Neuronal stem cell (in vitro differentiated cells): ENCODE measurements at regions not wholly inside any gene's neighbourhood (a gene's known extent, or its start where the extent isn't known, plus 50 kb on each side); places are given as distances from the start of the nearest gene placed in this dataset.
A peak's percentile ranks its signal among the peaks of the same experiment; 100 is the strongest.

ENCODE experiments used
- DNase-seq: peaks from one replicate; pipeline ENCODE4 v3.0.0-alpha.2; 2013; ENCODE audit warnings: low spot score
- H2AFZ ChIP-seq: one replicate; pipeline ENCODE4 v1.6.1; 2013; ENCODE audit warnings: mild to moderate bottlenecking, low read length, inconsistent platforms
- H2AK5ac ChIP-seq: 2 replicates; pipeline ENCODE4 v1.6.1; 2013; ENCODE audit warnings: low read depth, mild to moderate bottlenecking, inconsistent platforms, low read length, moderate library complexity, mixed read lengths
- H2BK120ac ChIP-seq: 2 replicates; pipeline ENCODE4 v1.6.1; 2013; ENCODE audit warnings: low read depth, mild to moderate bottlenecking, inconsistent platforms, low read length, moderate library complexity, mixed read lengths
- H2BK12ac ChIP-seq: one replicate; pipeline ENCODE4 v1.6.1; 2013; ENCODE audit warnings: low read length, inconsistent platforms
- H2BK15ac ChIP-seq: 2 replicates; pipeline ENCODE4 v1.6.1; 2013; ENCODE audit warnings: mild to moderate bottlenecking, low read length, inconsistent platforms, mixed read lengths
- H2BK5ac ChIP-seq: one replicate; pipeline ENCODE4 v1.6.1; 2013; ENCODE audit warnings: inconsistent platforms, mild to moderate bottlenecking, low read length, moderate library complexity
- H3K14ac ChIP-seq: one replicate; pipeline ENCODE4 v1.6.1; 2013; ENCODE audit warnings: low read length, inconsistent platforms
- H3K18ac ChIP-seq: 2 replicates; pipeline ENCODE4 v1.6.1; 2013; ENCODE audit warnings: low read length, inconsistent platforms
- H3K23ac ChIP-seq: 2 replicates; pipeline ENCODE4 v1.6.1; 2013; ENCODE audit warnings: low read depth, mild to moderate bottlenecking, mixed read lengths, low read length, inconsistent platforms; ENCODE audit not compliant: poor library complexity
- H3K27ac ChIP-seq: replicated peaks from 3 replicates; pipeline ENCODE4 v1.5.1; 2013; ENCODE audit warnings: low read length, inconsistent platforms
- H3K27me3 ChIP-seq, 3 experiments: 2 replicates each; pipeline ENCODE4 v1.6.1; 2013; ENCODE audit warnings: low read length in 3 of 3, mild to moderate bottlenecking in 2 of 3, inconsistent platforms in 1 of 3, low read depth in 1 of 3, mixed read lengths in 1 of 3, moderate library complexity in 1 of 3; ENCODE audit not compliant: control insufficient read depth in 3 of 3, insufficient read depth in 3 of 3
- H3K36me3 ChIP-seq, 2 donors: replicated peaks in 1 of 2; 2 replicates each; pipeline ENCODE4 v1.6.1; 2013; ENCODE audit warnings: low read length in 2 of 2; ENCODE audit not compliant: control insufficient read depth in 2 of 2, insufficient read depth in 2 of 2
- H3K4ac ChIP-seq: 2 replicates; pipeline ENCODE4 v1.6.1; 2013; ENCODE audit warnings: inconsistent platforms, mild to moderate bottlenecking, low read length, moderate library complexity
- H3K4me1 ChIP-seq, 2 donors: 1 replicate in 1 of 2; 2 replicates in 1 of 2; pipeline ENCODE4 v1.6.1; 2013; ENCODE audit warnings: low read length in 2 of 2, low read depth in 1 of 2; ENCODE audit not compliant: control insufficient read depth in 2 of 2, insufficient read depth in 1 of 2
- H3K4me2 ChIP-seq: one replicate; pipeline ENCODE4 v1.6.1; 2013; ENCODE audit warnings: mild to moderate bottlenecking, low read length, inconsistent platforms; ENCODE audit not compliant: insufficient read depth, poor library complexity, severe bottlenecking
- H3K4me3 ChIP-seq, 2 donors: 2 replicates each; pipeline ENCODE4 v1.5.1; 2013; ENCODE audit warnings: low read length in 2 of 2, mild to moderate bottlenecking in 2 of 2, inconsistent platforms in 1 of 2, moderate library complexity in 1 of 2
- H3K79me1 ChIP-seq: one replicate; pipeline ENCODE4 v1.6.1; 2013; ENCODE audit warnings: low read depth, mild to moderate bottlenecking, inconsistent platforms, low read length, moderate library complexity
- H3K9ac ChIP-seq: one replicate; pipeline ENCODE4 v1.6.1; 2013; ENCODE audit warnings: mild to moderate bottlenecking, low read depth, low read length, inconsistent platforms; ENCODE audit not compliant: poor library complexity
- H3K9me3 ChIP-seq, 2 donors: replicated peaks in 1 of 2; 2 replicates each; pipeline versions ENCODE3 to v1.6.1; 2013; ENCODE audit warnings: low read length in 2 of 2, mild to moderate bottlenecking in 2 of 2, inconsistent platforms in 1 of 2, low read depth in 1 of 2, mixed read lengths in 1 of 2, moderate library complexity in 1 of 2; ENCODE audit not compliant: control insufficient read depth in 2 of 2, insufficient read depth in 1 of 2
- H4K8ac ChIP-seq: one replicate; pipeline ENCODE4 v1.6.1; 2013; ENCODE audit warnings: low read depth, mild to moderate bottlenecking, inconsistent platforms, low read length, moderate library complexity
- H4K91ac ChIP-seq: one replicate; pipeline ENCODE4 v1.6.1; 2013; ENCODE audit warnings: low read length, low read depth, mild to moderate bottlenecking, inconsistent platforms; ENCODE audit not compliant: poor library complexity
- WGBS, 2 donors: extraction: QIAGEN DNeasy Blood & Tissue Kit; methylation state at CpG; one replicate each; pipeline ENCODE4 v1.1.7; 2013; ENCODE audit warnings: missing lambda C conversion rate in 2 of 2, mixed read lengths in 1 of 2; ENCODE audit not compliant: insufficient read length in 2 of 2, insufficient replicate concordance in 1 of 2; ENCODE audit errors: extremely low coverage in 2 of 2; 5-methylcytosine and 5-hydroxymethylcytosine counted together

GRCh38 chr4:105058177-105058812 is 88.4 kb upstream of the TET2 start:
- Histone ChIP-seq H4K91ac (no peak overlapping the region), H2BK15ac (no peak overlapping the region), H3K9me3 (no peaks in the 10 kb centered on the region), H3K27me3 (no peaks in the 10 kb centered on the region), H3K4me1 (peaks cover 0 to 5% of the 10 kb centered on the region in 2 donors), H2BK5ac (no peak overlapping the region), H3K27ac (no peak overlapping the region), H3K79me1 (no peaks in the 10 kb centered on the region), H3K36me3 (no peaks in the 10 kb centered on the region), H3K4me2 (no peak overlapping the region), H3K9ac (no peak overlapping the region), H3K4ac (no peak overlapping the region), H3K18ac (no peak overlapping the region), H4K8ac (no peak overlapping the region), H3K14ac (no peak overlapping the region), H2AK5ac (no peak overlapping the region), H2BK120ac (no peak overlapping the region), H2AFZ (no peak overlapping the region), H3K23ac (no peak overlapping the region), H3K4me3 (no peak overlapping the region), H2BK12ac (no peak overlapping the region)
- DNase-seq: no peak
- no CpG with 5 or more reads among the region's 3 CpGs for WGBS, 2 donors

- Histone ChIP-seq H3K23ac (no peak overlapping the region), H2AK5ac (no peak overlapping the region), H3K4ac (no peak overlapping the region), H3K79me1 (no peaks in the 10 kb centered on the region), H2BK15ac (no peak overlapping the region), H2BK5ac (no peak overlapping the region), H3K27me3 (no peaks in the 10 kb centered on the region), H4K91ac (no peak overlapping the region), H2BK12ac (no peak overlapping the region), H3K18ac (no peak overlapping the region), H3K27ac (no peak overlapping the region), H3K9me3 (no peaks in the 10 kb centered on the region), H3K4me1 (peaks cover 0 to 5% of the 10 kb centered on the region in 2 donors), H3K14ac (no peak overlapping the region), H3K9ac (no peak overlapping the region), H2AFZ (no peak overlapping the region), H3K4me2 (no peak overlapping the region), H3K4me3 (no peak overlapping the region), H4K8ac (no peak overlapping the region), H2BK120ac (no peak overlapping the region), H3K36me3 (no peaks in the 10 kb centered on the region)
- DNase-seq: no peak
Measured at GRCh38 chr4:105059337-105059736, 87.3 kb upstream of the TET2 start.

- no peak overlapping the region for H4K8ac ChIP-seq
- H3K4me1 ChIP-seq: peaks cover 0 to 5% of the 10 kb centered on the region in 2 donors
- no peaks in the 10 kb centered on the region for H3K36me3 ChIP-seq
- no peaks in the 10 kb centered on the region for H3K9me3 ChIP-seq
- no peak overlapping the region for H2BK15ac ChIP-seq
- H3K18ac ChIP-seq: no peak overlapping the region
- H3K23ac ChIP-seq: no peak overlapping the region
- no peak for DNase-seq
- H2AK5ac ChIP-seq: no peak overlapping the region
- H3K27ac ChIP-seq: no peak overlapping the region
- H3K4ac ChIP-seq: no peak overlapping the region
- no peak overlapping the region for H3K14ac ChIP-seq
- WGBS, 2 donors: no CpG with 5 or more reads among the region's 1 CpG
- H2AFZ ChIP-seq: no peak overlapping the region
- no peak overlapping the region for H2BK12ac ChIP-seq
- no peak overlapping the region for H3K4me3 ChIP-seq
- H3K79me1 ChIP-seq: no peaks in the 10 kb centered on the region
- no peaks in the 10 kb centered on the region for H3K27me3 ChIP-seq
- no peak overlapping the region for H4K91ac ChIP-seq
- H2BK5ac ChIP-seq: no peak overlapping the region
- no peak overlapping the region for H2BK120ac ChIP-seq
- H3K4me2 ChIP-seq: no peak overlapping the region
- H3K9ac ChIP-seq: no peak overlapping the region
Measured at GRCh38 chr4:105060628-105061027, 86.0 kb upstream of the TET2 start.

GRCh38 chr4:105061136-105061696 is 85.5 kb upstream of the TET2 start:
- Histone ChIP-seq H3K4me1 (peaks cover 0 to 5% of the 10 kb centered on the region in 2 donors), H3K9me3 (no peaks in the 10 kb centered on the region), H2BK15ac (no peak overlapping the region), H3K9ac (no peak overlapping the region), H3K36me3 (no peaks in the 10 kb centered on the region), H2AK5ac (no peak overlapping the region), H3K27ac (peak overlapping the region; percentile 39), H3K4me3 (no peak overlapping the region), H3K4me2 (no peak overlapping the region), H3K4ac (no peak overlapping the region), H2BK120ac (no peak overlapping the region), H2BK5ac (no peak overlapping the region), H3K18ac (no peak overlapping the region), H2BK12ac (no peak overlapping the region), H3K27me3 (no peaks in the 10 kb centered on the region), H4K91ac (no peak overlapping the region), H3K23ac (no peak overlapping the region), H4K8ac (no peak overlapping the region), H3K14ac (no peak overlapping the region), H2AFZ (no peak overlapping the region), H3K79me1 (no peaks in the 10 kb centered on the region)
- DNase-seq: peak; percentile 20
- no CpG with 5 or more reads among the region's 5 CpGs for WGBS, 2 donors
